ENCODE measurements at regions not wholly inside any gene's neighbourhood (a gene's known extent, or its start where the extent isn't known, plus 50 kb on each side); places are given as distances from the start of the nearest gene placed in this dataset.

GRCh38 chr10:9901971-9902370 lies 1115.7 kb upstream of the CELF2 start:
- Histone ChIP-seq H3K9me3 (no peaks in the 10 kb centered on the region), H3K27me3 (no peaks in the 10 kb centered on the region), H3K36me3 (no peaks in the 10 kb centered on the region), H3K4me1 (no peaks in the 10 kb centered on the region), H3K27ac (no peak overlapping the region), H3K4me3 (no peak overlapping the region)
- WGBS, 2 donors = 22 to 28% methylated on average over 1 of the region's 1 CpG
- TF ChIP-seq CTCF (IDR thresholded peaks at IDR 0.05) (no peak), POLR2A (IDR thresholded peaks at IDR 0.05) (no peak)
- DNase-seq = no peak
- intact Hi-C loops (cut with DNase I) = no loop called here

- no peaks in the 10 kb centered on the region for H3K27me3 ChIP-seq
- H3K9me3 ChIP-seq = no peaks in the 10 kb centered on the region
- no peak overlapping the region for H3K27ac ChIP-seq
- WGBS, 2 donors = 20 to 50% methylated on average over 1 of the region's 1 CpG
- no peak overlapping the region for H3K4me3 ChIP-seq
- no peaks in the 10 kb centered on the region for H3K4me1 ChIP-seq
- intact Hi-C loops (cut with DNase I) = no loop called here
- DNase-seq = no peak
- no peaks in the 10 kb centered on the region for H3K36me3 ChIP-seq
- TF ChIP-seq POLR2A (IDR thresholded peaks at IDR 0.05) (no peak), CTCF (IDR thresholded peaks at IDR 0.05) (no peak)
Observed at GRCh38 chr10:9910446-9910845, 1107.2 kb upstream of the CELF2 start.

- WGBS, 2 donors = 53 to 80% methylated on average over 7 of the region's 7 CpGs
- no peaks in the 10 kb centered on the region for H3K36me3 ChIP-seq
- no peak overlapping the region for H3K27ac ChIP-seq
- intact Hi-C loops (cut with DNase I) = no loop called here
- no peak overlapping the region for H3K4me3 ChIP-seq
- TF ChIP-seq POLR2A (IDR thresholded peaks at IDR 0.05) = no peak
- TF ChIP-seq CTCF (IDR thresholded peaks at IDR 0.05) = no peak
- no peaks in the 10 kb centered on the region for H3K27me3 ChIP-seq
- DNase-seq = no peak
- no peaks in the 10 kb centered on the region for H3K4me1 ChIP-seq
- no peaks in the 10 kb centered on the region for H3K9me3 ChIP-seq
Observed at GRCh38 chr10:9911488-9911887, 1106.2 kb upstream of the CELF2 start.

- Histone ChIP-seq H3K36me3 (no peaks in the 10 kb centered on the region), H3K9me3 (no peaks in the 10 kb centered on the region), H3K27ac (no peak overlapping the region), H3K4me3 (no peak overlapping the region), H3K27me3 (no peaks in the 10 kb centered on the region), H3K4me1 (no peaks in the 10 kb centered on the region)
- no peak for DNase-seq
- 46 to 67% methylated on average over 5 of the region's 5 CpGs for WGBS, 2 donors
- intact Hi-C loops (cut with DNase I) = no loop called here
- TF ChIP-seq CTCF (IDR thresholded peaks at IDR 0.05) (no peak), POLR2A (IDR thresholded peaks at IDR 0.05) (no peak)
Observed at GRCh38 chr10:9913876-9914514, 1103.7 kb upstream of the CELF2 start.

DNA sequence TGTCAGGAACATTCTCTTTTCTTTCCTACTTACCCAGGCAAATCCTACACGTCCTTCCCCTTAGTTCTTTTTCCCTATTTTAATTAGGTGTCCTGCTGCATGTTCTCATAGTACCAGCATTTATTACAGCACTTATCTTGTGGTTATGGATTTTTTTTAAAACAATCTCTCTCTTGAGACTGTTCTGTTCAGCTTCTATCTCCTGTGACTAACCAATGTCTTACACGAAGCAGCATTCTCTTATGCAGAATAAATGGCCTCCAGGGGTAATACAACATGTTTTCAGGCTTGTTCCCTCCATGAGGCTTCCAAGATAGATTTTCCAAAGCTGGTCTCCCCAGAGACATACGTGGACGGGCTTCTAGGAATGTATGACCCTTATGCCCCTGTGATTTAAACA lies 1096.1 kb upstream of the CELF2 start:
- DNase-seq = no peak
- intact Hi-C loops (cut with DNase I) = no loop called here
- TF ChIP-seq POLR2A (IDR thresholded peaks at IDR 0.05) (no peak), CTCF (IDR thresholded peaks at IDR 0.05) (no peak)
- no peak overlapping the region for H3K4me3 ChIP-seq
- H3K9me3 ChIP-seq = no peaks in the 10 kb centered on the region
- H3K27ac ChIP-seq = no peak overlapping the region
- no peaks in the 10 kb centered on the region for H3K4me1 ChIP-seq
- 41 to 47% methylated on average over 4 of the region's 4 CpGs for WGBS, 2 donors
- no peaks in the 10 kb centered on the region for H3K27me3 ChIP-seq
- H3K36me3 ChIP-seq = no peaks in the 10 kb centered on the region

All from esophagus squamous epithelium (tissue), 5 donors.